Ascending aorta (tissue), 2 donors: ENCODE measurements at regions not wholly inside any gene's neighbourhood (a gene's known extent, or its start where the extent isn't known, plus 50 kb on each side); places are given as distances from the start of the nearest gene placed in this dataset.

Source experiments
- DNase-seq, 2 donors: peaks; one replicate each; pipeline ENCODE4 v3.0.0-alpha.2; 2019; ENCODE audit warnings: low spot score in 2 of 2
- H3K27ac ChIP-seq, 2 donors: fragments of 200-600 bp; sonication (generic); one replicate each; pipeline ENCODE4 v1.5.1; 2016 to 2017; ENCODE audit warnings: mild to moderate bottlenecking in 1 of 2
- H3K27me3 ChIP-seq: fragments of 200-600 bp; sonication (generic); one replicate; pipeline ENCODE4 v1.5.1; 2017
- H3K36me3 ChIP-seq, 2 donors: fragments of 200-600 bp; sonication (generic); one replicate each; pipeline ENCODE4 v1.5.1; 2016
- H3K4me1 ChIP-seq, 2 donors: fragments of 200-600 bp; sonication (generic); one replicate each; pipeline ENCODE4 v1.5.1; 2016 to 2017; ENCODE audit warnings: mild to moderate bottlenecking in 1 of 2
- H3K4me3 ChIP-seq, 2 donors: fragments of 200-600 bp; sonication (generic); one replicate each; pipeline ENCODE4 v1.5.1; 2016 to 2017; ENCODE audit warnings: mild to moderate bottlenecking in 1 of 2
- H3K9me3 ChIP-seq, 2 donors: fragments of 200-600 bp; sonication (generic); one replicate each; pipeline ENCODE4 v1.5.1; 2016
- intact Hi-C: fragments of 100-400 bp; cut with DNase I; formaldehyde crosslinking; loops from one replicate; pipeline ENCODE4 v1.15.1; 2023
- TF ChIP-seq, protein P1 (sequence below), 3 experiments: fragments of 200-600 bp in 2 of 3; fragments of 450-650 bp in 1 of 3; sonication (generic) in 2 of 3; IDR thresholded peaks; one replicate each; pipeline ENCODE4 v1.5.1; 2016 to 2019; ENCODE audit warnings: antibody characterized with exemption in 3 of 3, mild to moderate bottlenecking in 1 of 3, moderate library complexity in 1 of 3

DNA sequence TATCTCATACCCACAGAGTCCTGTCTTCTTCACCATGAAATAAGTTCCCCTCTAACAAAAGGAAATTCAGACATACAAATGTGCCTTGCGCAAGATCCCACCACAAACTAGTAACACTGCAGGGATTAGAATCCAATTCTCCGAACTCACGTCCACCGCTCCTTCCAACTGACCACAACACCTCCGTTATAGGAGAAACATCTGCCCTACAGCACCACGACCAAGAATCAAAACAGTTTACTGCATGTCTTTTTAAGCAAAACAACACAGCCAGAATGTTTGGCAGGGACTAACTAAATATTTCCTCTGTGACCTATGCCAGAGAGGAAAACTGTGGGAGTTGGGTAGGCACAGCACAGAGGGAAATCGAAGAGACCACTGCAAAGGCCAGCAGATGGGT lies 72.7 kb upstream of the AKIP1 start:
- no peaks in the 10 kb centered on the region for H3K4me1 ChIP-seq

DNA sequence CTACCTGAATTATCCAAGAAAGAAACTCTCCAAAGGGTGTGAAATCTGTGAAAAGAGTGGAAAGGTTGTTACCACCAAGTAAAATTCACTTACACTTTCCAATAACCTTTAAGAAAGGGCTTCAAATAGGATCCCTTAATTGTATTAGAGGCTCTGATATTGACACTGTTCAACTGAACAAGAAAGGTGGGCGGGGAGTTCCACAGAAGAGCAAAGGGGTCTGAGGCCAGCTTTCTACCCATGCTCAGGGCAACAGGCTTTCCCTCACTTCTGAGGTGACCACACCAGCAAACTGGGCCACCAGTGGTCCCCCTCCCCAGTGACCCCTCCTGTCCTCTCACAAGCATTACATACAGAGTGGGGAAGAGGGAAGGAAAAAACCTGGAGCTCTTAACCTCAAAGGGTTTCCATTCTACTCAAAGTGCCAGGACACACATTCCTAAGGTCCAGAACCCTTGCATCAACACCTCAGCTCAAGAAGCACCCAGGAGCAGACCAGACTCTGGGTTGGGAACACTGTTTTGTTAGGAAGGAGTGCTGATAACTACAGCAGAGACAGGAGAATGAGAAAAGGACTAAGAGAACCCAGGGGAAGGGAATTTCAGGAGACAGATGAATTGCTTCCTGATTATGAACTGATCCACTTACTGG lies 71.6 kb upstream of the AKIP1 start:
- intact Hi-C loops: no loop called here
- no peaks in the 10 kb centered on the region for H3K36me3 ChIP-seq
- no peak overlapping the region for H3K27ac ChIP-seq
- no peak overlapping the region for H3K4me3 ChIP-seq
- no peaks in the 10 kb centered on the region for H3K9me3 ChIP-seq
- no peaks in the 10 kb centered on the region for H3K27me3 ChIP-seq
- no peaks in the 10 kb centered on the region for H3K4me1 ChIP-seq
- TF ChIP-seq, protein P1, sequence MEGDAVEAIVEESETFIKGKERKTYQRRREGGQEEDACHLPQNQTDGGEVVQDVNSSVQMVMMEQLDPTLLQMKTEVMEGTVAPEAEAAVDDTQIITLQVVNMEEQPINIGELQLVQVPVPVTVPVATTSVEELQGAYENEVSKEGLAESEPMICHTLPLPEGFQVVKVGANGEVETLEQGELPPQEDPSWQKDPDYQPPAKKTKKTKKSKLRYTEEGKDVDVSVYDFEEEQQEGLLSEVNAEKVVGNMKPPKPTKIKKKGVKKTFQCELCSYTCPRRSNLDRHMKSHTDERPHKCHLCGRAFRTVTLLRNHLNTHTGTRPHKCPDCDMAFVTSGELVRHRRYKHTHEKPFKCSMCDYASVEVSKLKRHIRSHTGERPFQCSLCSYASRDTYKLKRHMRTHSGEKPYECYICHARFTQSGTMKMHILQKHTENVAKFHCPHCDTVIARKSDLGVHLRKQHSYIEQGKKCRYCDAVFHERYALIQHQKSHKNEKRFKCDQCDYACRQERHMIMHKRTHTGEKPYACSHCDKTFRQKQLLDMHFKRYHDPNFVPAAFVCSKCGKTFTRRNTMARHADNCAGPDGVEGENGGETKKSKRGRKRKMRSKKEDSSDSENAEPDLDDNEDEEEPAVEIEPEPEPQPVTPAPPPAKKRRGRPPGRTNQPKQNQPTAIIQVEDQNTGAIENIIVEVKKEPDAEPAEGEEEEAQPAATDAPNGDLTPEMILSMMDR (IDR thresholded peaks at IDR 0.05): no peak
- no peak for DNase-seq

More for the DNA sequence above, 72.7 kb upstream of the AKIP1 start:
- H3K27me3 ChIP-seq: no peaks in the 10 kb centered on the region
- DNase-seq: no peak
- H3K9me3 ChIP-seq: no peaks in the 10 kb centered on the region
- intact Hi-C loops: no loop called here
- TF ChIP-seq, protein P1 (IDR thresholded peaks at IDR 0.05): no peak
- no peak overlapping the region for H3K27ac ChIP-seq
- no peaks in the 10 kb centered on the region for H3K36me3 ChIP-seq
- H3K4me3 ChIP-seq: no peak overlapping the region

DNA sequence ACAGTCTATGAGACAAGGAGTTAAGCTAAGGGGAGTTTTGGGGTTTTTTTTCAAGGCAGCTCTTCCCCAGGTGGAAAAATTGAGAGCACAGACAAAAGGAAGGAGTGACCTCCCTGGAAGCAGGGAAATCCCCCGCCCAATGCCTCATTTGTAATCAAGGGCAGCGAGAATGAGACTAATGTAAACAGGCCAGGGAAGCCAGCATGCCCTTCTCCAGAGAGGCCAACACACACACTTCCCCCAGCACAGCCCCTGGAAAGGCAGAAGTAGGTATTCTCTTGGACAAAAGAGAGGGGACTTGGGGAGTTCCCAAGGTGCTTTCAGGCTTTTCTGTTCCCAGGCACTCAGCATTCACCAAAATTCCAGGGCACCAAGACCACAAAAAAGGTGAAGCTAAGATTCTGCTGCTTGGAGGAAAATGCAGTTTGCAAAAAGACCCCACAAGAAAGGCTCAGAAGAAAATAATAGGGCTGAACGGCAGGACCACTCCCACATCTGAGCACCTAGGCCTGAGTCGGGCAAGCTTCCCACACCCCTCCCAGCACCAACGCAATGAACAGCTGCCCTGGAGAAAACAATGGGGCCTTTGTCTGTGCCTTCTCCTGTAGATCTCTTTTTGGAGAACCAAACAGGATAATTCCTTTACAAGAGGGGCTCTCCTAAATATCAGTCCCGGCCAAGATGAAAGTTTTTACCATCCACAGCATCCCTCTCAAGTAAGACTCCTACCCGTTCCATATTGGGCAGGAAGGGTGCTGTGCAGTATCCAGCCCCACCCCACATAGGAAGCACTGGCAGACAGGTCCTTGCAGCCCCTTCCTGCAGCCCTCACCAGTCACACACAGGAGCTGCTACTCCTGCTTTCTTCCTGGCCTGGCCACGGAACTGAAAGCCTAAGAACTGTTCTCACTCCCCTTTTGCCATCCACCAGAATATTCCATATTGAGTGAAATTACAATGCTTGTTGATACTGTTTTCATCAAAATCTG lies 70.7 kb upstream of the AKIP1 start:
- DNase-seq: no peak
- H3K27ac ChIP-seq: no peak overlapping the region
- intact Hi-C loops: no loop called here

DNA sequence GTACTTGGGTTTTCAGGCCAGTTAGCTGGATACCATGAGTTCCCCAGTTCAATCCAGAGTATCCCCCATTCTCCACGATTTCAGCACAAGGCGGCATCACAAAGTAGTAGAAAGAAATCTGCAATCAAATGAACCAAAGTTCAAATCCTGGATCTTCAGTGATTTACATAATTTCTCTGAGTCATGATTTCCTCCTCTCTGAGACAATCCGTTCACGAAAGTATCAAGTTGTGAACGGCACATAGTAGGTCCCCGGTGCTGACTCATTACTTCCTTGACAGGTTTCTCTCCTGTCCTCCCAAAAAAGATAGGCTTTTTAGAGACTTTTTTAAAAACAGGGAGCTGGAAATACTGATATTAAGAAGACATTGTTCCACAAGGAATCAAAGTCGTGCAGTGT lies 69.1 kb upstream of the AKIP1 start:
- H3K27ac ChIP-seq: no peak overlapping the region
- no peak overlapping the region for H3K4me3 ChIP-seq
- intact Hi-C loops: no loop called here

More for the DNA sequence above, 70.7 kb upstream of the AKIP1 start:
- H3K4me1 ChIP-seq: no peaks in the 10 kb centered on the region
- no peaks in the 10 kb centered on the region for H3K36me3 ChIP-seq
- no peaks in the 10 kb centered on the region for H3K27me3 ChIP-seq
- no peak overlapping the region for H3K4me3 ChIP-seq
- no peaks in the 10 kb centered on the region for H3K9me3 ChIP-seq
- TF ChIP-seq, protein P1 (IDR thresholded peaks at IDR 0.05): no peak

DNA sequence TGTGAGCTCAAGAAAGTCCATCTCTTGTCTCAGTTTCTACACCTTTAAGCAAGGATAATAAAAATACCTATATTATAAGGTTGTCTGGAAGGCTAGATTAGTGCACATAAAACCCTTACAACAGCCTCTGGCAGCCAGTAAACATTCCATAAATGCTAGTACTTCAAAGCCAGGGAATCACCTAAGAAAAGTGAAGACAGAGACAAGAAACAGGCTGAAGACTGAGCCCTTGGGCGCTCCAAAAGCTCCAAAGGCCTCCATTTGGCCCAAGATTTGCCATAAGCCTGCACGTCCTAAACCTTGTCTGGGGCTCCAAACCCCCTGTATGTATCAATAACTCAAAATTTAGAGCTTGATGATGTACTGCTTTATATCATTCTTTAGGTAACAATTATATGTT lies 52.2 kb upstream of the AKIP1 start:
- no peak overlapping the region for H3K27ac ChIP-seq
- TF ChIP-seq, protein P1 (IDR thresholded peaks at IDR 0.05): no peak
- intact Hi-C loops: no loop called here
- H3K4me1 ChIP-seq: no peaks in the 10 kb centered on the region
- H3K27me3 ChIP-seq: no peaks in the 10 kb centered on the region
- no peak for DNase-seq
- H3K4me3 ChIP-seq: no peak overlapping the region
- H3K36me3 ChIP-seq: no peaks in the 10 kb centered on the region
- no peaks in the 10 kb centered on the region for H3K9me3 ChIP-seq

More for the DNA sequence above, 69.1 kb upstream of the AKIP1 start:
- no peaks in the 10 kb centered on the region for H3K4me1 ChIP-seq
- no peaks in the 10 kb centered on the region for H3K9me3 ChIP-seq
- H3K36me3 ChIP-seq: no peaks in the 10 kb centered on the region
- TF ChIP-seq, protein P1 (IDR thresholded peaks at IDR 0.05): no peak
- DNase-seq: no peak
- H3K27me3 ChIP-seq: no peaks in the 10 kb centered on the region
